Sigmoid colon (tissue), 6 donors: ENCODE measurements at regions not wholly inside any gene's neighbourhood (a gene's known extent, or its start where the extent isn't known, plus 50 kb on each side); places are given as distances from the start of the nearest gene placed in this dataset.

Source experiments
- DNase-seq: peaks from one replicate; pipeline ENCODE4 v3.0.0-alpha.2; 2019
- H3K27ac ChIP-seq, 4 donors: fragments of 200-600 bp; sonication (generic); one replicate each; pipeline ENCODE4 v1.5.1; 2016 to 2019; ENCODE audit warnings: mild to moderate bottlenecking in 1 of 4
- H3K27me3 ChIP-seq, 3 donors: fragments of 200-600 bp; sonication (generic); one replicate each; pipeline ENCODE4 v1.5.1; 2019; ENCODE audit warnings: mild to moderate bottlenecking in 1 of 3
- H3K36me3 ChIP-seq, 4 donors: fragments of 200-600 bp; sonication (generic); one replicate each; pipeline ENCODE4 v1.5.1; 2016 to 2019
- H3K4me1 ChIP-seq, 4 donors: fragments of 200-600 bp; sonication (generic); one replicate each; pipeline ENCODE4 v1.5.1; 2017 to 2019
- H3K4me3 ChIP-seq, 4 donors: fragments of 200-600 bp; sonication (generic); one replicate each; pipeline ENCODE4 v1.5.1; 2017 to 2019; ENCODE audit warnings: mild to moderate bottlenecking in 2 of 4, moderate library complexity in 1 of 4
- H3K9me3 ChIP-seq, 4 donors: fragments of 200-600 bp in 3 of 4; sonication (generic) in 3 of 4; one replicate each; pipeline versions ENCODE4 v1.5.1 to v1.6.1; 2013 to 2019
- EP300 ChIP-seq, 4 donors: sonication (generic); formaldehyde crosslinking; IDR thresholded peaks; one replicate each; pipeline ENCODE4 v1.6.1; 2017; ENCODE audit warnings: antibody characterized with exemption in 4 of 4
- POLR2A ChIP-seq, 2 donors: fragments of 450-650 bp; IDR thresholded peaks; one replicate each; pipeline ENCODE4 v1.6.1; 2016; ENCODE audit warnings: antibody characterized with exemption in 2 of 2, mild to moderate bottlenecking in 2 of 2, moderate library complexity in 2 of 2
- POLR2AphosphoS5 ChIP-seq, 4 donors: sonication (generic); formaldehyde crosslinking; IDR thresholded peaks; one replicate each; pipeline ENCODE4 v1.6.1; 2017; ENCODE audit warnings: antibody characterized with exemption in 4 of 4
- WGBS, 2 donors: extraction: QIAGEN DNeasy Blood & Tissue Kit; methylation state at CpG; one replicate each; pipeline ENCODE4 v1.1.7; 2013; 5-methylcytosine and 5-hydroxymethylcytosine counted together
- intact Hi-C: fragments of 100-400 bp; cut with DNase I; formaldehyde crosslinking; loops from one replicate; pipeline ENCODE4 v1.15.1; 2023
- TF ChIP-seq, protein P1 (sequence below), 4 experiments: fragments of 450-650 bp in 3 of 4; fragments of 200-600 bp in 1 of 4; IDR thresholded peaks; one replicate each; pipeline ENCODE4 v1.5.1; 2016 to 2019; ENCODE audit warnings: antibody characterized with exemption in 4 of 4, mild to moderate bottlenecking in 3 of 4, moderate library complexity in 2 of 4
- donor health status: healthy with polysubstance abuse.
- donor health status: healthy.

DNA sequence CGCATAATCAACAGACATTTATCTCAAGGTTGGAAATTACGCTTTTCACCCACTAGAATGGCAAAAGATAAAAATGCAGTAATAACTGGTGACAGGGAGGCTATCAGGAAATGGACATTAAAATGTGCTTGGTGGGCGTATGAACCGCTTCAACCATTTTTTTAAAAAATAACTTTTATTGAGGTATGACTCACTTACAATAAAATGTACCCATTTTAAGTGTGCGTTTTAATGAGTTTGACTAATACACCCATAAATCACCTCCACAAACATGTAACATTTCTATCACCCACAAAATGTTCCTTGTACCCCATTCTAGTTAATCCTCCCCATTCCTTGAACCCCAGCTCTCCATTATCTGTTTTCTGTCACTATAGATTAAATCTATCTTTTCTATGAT, 96.8 kb downstream of the IYD start:
- DNase-seq = no peak
- TF ChIP-seq EP300 (IDR thresholded peaks at IDR 0.05) (no peak), POLR2AphosphoS5 (IDR thresholded peaks at IDR 0.05) (no peak), POLR2A (IDR thresholded peaks at IDR 0.05) (no peak)
- TF ChIP-seq, protein P1, sequence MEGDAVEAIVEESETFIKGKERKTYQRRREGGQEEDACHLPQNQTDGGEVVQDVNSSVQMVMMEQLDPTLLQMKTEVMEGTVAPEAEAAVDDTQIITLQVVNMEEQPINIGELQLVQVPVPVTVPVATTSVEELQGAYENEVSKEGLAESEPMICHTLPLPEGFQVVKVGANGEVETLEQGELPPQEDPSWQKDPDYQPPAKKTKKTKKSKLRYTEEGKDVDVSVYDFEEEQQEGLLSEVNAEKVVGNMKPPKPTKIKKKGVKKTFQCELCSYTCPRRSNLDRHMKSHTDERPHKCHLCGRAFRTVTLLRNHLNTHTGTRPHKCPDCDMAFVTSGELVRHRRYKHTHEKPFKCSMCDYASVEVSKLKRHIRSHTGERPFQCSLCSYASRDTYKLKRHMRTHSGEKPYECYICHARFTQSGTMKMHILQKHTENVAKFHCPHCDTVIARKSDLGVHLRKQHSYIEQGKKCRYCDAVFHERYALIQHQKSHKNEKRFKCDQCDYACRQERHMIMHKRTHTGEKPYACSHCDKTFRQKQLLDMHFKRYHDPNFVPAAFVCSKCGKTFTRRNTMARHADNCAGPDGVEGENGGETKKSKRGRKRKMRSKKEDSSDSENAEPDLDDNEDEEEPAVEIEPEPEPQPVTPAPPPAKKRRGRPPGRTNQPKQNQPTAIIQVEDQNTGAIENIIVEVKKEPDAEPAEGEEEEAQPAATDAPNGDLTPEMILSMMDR (IDR thresholded peaks at IDR 0.05) = no peak
- Histone ChIP-seq H3K27ac (no peak overlapping the region), H3K4me3 (no peak overlapping the region), H3K9me3 (peaks cover 0 to 3% (median 0%) of the 10 kb centered on the region in 4 donors), H3K27me3 (no peaks in the 10 kb centered on the region), H3K4me1 (no peaks in the 10 kb centered on the region), H3K36me3 (no peaks in the 10 kb centered on the region)
- WGBS, 2 donors = 57 to 80% methylated on average over 5 of the region's 5 CpGs
- intact Hi-C loops = no loop called here

DNA sequence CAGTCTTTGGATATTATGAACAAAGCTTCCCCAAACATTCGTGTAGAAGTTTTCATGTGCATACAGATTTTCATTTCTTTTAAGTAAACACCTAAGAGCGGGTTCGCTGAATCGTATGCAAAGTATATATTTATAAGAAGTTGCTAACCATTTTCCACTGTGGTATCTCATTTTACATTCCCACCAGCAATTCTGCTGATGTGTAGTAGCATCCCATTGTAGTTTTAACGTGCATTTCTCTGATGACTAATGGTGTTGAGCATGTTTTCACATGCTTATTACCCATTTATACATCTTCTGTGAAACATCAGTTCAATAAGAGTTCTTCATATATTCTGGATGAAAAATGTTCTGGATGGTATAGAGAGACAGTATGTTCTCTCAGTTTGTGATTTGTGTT, 97.4 kb downstream of the IYD start:
- H3K36me3 ChIP-seq = no peaks in the 10 kb centered on the region
- TF ChIP-seq, protein P1 (IDR thresholded peaks at IDR 0.05) = no peak
- no peak for TF ChIP-seq EP300 (IDR thresholded peaks at IDR 0.05)
- TF ChIP-seq POLR2A (IDR thresholded peaks at IDR 0.05) = no peak
- no peak for TF ChIP-seq POLR2AphosphoS5 (IDR thresholded peaks at IDR 0.05)
- H3K4me1 ChIP-seq = no peaks in the 10 kb centered on the region
- DNase-seq = no peak
- intact Hi-C loops = no loop called here
- H3K9me3 ChIP-seq = peaks cover 0 to 3% (median 0%) of the 10 kb centered on the region in 4 donors
- no peaks in the 10 kb centered on the region for H3K27me3 ChIP-seq
- WGBS, 2 donors = 75 to 77% methylated on average over 5 of the region's 5 CpGs
- no peak overlapping the region for H3K27ac ChIP-seq
- H3K4me3 ChIP-seq = no peak overlapping the region

DNA sequence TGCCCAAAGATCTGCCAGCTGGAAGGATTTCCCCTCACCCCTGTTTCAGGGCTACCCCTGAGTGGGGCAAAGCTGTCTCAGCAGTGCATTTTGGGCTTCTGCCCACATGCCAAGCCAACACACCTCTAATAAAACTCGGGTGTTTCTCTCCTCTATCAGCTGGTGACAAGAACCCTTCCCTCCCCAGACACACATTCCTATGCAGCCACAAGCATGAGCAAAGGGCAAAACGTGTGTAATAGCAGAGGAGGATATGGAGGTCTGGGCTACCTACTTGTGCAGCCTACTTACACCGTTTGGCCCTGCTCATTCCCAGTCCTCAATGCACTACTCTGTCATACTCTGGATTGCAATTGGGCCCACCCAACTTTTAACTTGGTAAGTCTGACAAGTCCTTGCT, 101.3 kb downstream of the IYD start:
- Histone ChIP-seq H3K4me1 (no peaks in the 10 kb centered on the region), H3K27ac (no peak overlapping the region), H3K27me3 (no peaks in the 10 kb centered on the region), H3K9me3 (no peaks in the 10 kb centered on the region), H3K36me3 (no peaks in the 10 kb centered on the region), H3K4me3 (no peak overlapping the region)
- 42 to 73% methylated on average over 3 of the region's 3 CpGs for WGBS, 2 donors
- TF ChIP-seq, protein P1 (IDR thresholded peaks at IDR 0.05) = no peak
- no peak for TF ChIP-seq EP300 (IDR thresholded peaks at IDR 0.05)
- TF ChIP-seq POLR2AphosphoS5 (IDR thresholded peaks at IDR 0.05) = no peak
- no peak for TF ChIP-seq POLR2A (IDR thresholded peaks at IDR 0.05)
- intact Hi-C loops = no loop called here
- no peak for DNase-seq

DNA sequence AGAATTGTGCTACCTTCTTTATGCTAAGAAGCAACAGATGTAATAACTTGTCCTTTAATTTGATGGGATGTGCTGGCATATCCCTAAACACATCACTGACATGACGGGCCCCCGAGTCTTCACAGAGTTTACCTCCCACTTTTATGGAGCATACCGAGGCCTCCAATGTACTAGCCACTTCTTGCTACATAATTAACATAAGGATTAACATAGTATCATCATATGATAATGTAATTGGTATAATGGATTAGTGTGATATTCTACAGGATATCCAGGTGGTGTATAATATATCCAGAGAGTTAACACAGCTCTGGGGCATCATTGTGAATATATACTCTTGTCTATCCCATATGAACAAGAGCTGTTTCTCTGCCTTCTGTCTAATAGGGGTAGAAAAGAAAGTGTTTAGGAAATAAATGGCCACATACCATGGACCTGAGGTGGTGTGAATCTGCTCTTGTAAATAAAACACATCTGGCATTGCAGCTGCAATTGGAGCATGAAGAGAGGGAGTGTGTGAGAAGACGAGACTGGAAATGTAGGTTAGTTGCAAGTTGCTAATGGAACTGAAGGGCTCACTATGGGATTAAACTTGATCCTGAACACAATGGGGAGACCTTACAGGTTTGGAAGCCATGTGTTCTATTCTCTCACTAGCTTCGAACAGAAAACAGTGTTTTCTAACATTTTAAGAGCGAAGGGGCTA, 102.3 kb downstream of the IYD start:
- Histone ChIP-seq H3K4me3 (no peak overlapping the region), H3K27ac (no peak overlapping the region), H3K27me3 (no peaks in the 10 kb centered on the region), H3K9me3 (no peaks in the 10 kb centered on the region), H3K36me3 (no peaks in the 10 kb centered on the region), H3K4me1 (no peaks in the 10 kb centered on the region)
- no peak for DNase-seq
- intact Hi-C loops = no loop called here
- WGBS, 2 donors = 92 to 94% methylated on average over 6 of the region's 6 CpGs
- TF ChIP-seq EP300 (IDR thresholded peaks at IDR 0.05) (no peak), POLR2AphosphoS5 (IDR thresholded peaks at IDR 0.05) (no peak), POLR2A (IDR thresholded peaks at IDR 0.05) (no peak)
- TF ChIP-seq, protein P1 (IDR thresholded peaks at IDR 0.05) = no peak
